ENCODE measurements at regions not wholly inside any gene's neighbourhood (a gene's known extent, or its start where the extent isn't known, plus 50 kb on each side); places are given as distances from the start of the nearest gene placed in this dataset.

GRCh38 chr13:107767119-107767518 is 448.2 kb downstream of the LIG4 start:
- DNase-seq (ENCODE audit: extremely low read depth, low read depth) = no peak
- TF ChIP-seq CTCF (IDR thresholded peaks at IDR 0.05; ENCODE audit: low read depth, low read length, missing control alignments) = no peak
- no peak overlapping the region for H3K4me3 ChIP-seq (replicated peaks; ENCODE audit: low read depth, low read length)

DNA sequence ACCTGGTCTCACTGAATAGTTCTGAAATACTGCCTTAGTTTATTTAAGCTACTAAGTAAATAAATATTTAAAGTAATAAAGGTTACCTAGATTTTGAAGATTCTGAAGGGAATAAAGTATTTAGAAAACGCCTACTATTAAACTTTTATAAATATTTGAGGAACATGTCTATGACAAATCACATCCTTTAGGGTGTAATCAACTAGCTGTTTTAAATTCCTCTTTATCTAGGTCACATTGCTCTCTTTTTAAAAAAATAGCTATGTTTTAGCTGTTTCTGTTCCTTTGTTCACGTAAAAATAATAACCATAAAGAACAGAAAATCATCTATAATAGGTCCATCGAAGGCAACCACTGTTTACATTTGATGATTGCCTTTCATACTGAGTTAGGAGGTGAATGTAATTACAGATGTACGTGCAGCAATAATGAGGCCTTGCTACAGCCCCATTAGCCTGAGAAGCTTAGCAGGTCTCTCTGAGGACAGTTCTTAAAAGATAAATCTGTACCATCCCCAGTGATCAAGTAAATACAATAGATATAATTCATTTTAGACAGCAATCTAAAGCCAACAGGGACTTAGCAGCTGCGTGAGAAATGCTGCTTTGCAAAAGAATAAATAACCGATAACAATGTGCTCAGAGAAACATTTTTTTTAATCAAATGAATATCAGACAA is 449.5 kb downstream of the LIG4 start:
- no peak overlapping the region for H3K4me3 ChIP-seq (replicated peaks; ENCODE audit: low read depth, low read length)
- no peak for DNase-seq (ENCODE audit: extremely low read depth, low read depth)
- TF ChIP-seq CTCF (IDR thresholded peaks at IDR 0.05; ENCODE audit: low read depth, low read length, missing control alignments) = no peak

- no peak overlapping the region for H3K4me3 ChIP-seq (replicated peaks; ENCODE audit: low read depth, low read length)
- no peak for TF ChIP-seq CTCF (IDR thresholded peaks at IDR 0.05; ENCODE audit: low read depth, low read length, missing control alignments)
- no peak for DNase-seq (ENCODE audit: extremely low read depth, low read depth)
These were observed 451.3 kb downstream of the LIG4 start for GRCh38 chr13:107764046-107764445.

GRCh38 chr13:107753748-107754147 is 461.6 kb downstream of the LIG4 start:
- no peak for TF ChIP-seq CTCF (IDR thresholded peaks at IDR 0.05; ENCODE audit: low read depth, low read length, missing control alignments)
- no peak overlapping the region for H3K4me3 ChIP-seq (replicated peaks; ENCODE audit: low read depth, low read length)
- DNase-seq (ENCODE audit: extremely low read depth, low read depth) = no peak

GRCh38 chr13:107753291-107753690 is 462.0 kb downstream of the LIG4 start:
- DNase-seq (ENCODE audit: extremely low read depth, low read depth) = no peak
- TF ChIP-seq CTCF (IDR thresholded peaks at IDR 0.05; ENCODE audit: low read depth, low read length, missing control alignments) = no peak
- no peak overlapping the region for H3K4me3 ChIP-seq (replicated peaks; ENCODE audit: low read depth, low read length)

- TF ChIP-seq CTCF (IDR thresholded peaks at IDR 0.05; ENCODE audit: low read depth, low read length, missing control alignments) = no peak
- DNase-seq (ENCODE audit: extremely low read depth, low read depth) = no peak
- H3K4me3 ChIP-seq (replicated peaks; ENCODE audit: low read depth, low read length) = no peak overlapping the region
These were observed 471.4 kb downstream of the LIG4 start for GRCh38 chr13:107743983-107744382.

DNA sequence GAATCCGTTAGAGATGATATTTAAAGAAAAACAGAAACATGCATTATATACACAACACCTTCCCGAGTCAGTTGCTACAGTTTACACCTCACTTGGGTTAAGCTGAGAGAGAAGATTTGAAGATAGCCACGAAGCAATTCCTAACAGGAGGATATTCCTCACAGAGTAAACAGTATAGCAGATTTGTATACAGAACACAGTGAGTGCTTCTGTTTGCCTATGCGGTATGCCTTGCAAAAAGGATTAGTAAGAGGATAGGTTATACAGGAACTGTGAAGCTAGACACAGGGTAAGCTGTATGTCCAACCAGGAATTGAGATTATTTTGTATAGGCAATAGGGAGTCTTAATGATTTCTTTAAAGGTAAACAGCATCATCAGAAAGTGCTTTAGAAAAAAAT is 471.8 kb downstream of the LIG4 start:
- no peak for DNase-seq (ENCODE audit: extremely low read depth, low read depth)
- H3K4me3 ChIP-seq (replicated peaks; ENCODE audit: low read depth, low read length) = no peak overlapping the region
- TF ChIP-seq CTCF (IDR thresholded peaks at IDR 0.05; ENCODE audit: low read depth, low read length, missing control alignments) = no peak
